ENCODE measurements at regions not wholly inside any gene's neighbourhood (a gene's known extent, or its start where the extent isn't known, plus 50 kb on each side); places are given as distances from the start of the nearest gene placed in this dataset.

- Histone ChIP-seq H3K27me3 (no peaks in the 10 kb centered on the region), H3K36me3 (no peaks in the 10 kb centered on the region), H3K27ac (no peak overlapping the region), H3K4me3 (no peak overlapping the region), H3K4me1 (ENCODE audit: low read depth) (peaks cover 4% of the 10 kb centered on the region), H3K9me3 (ENCODE audit: low read depth) (no peaks in the 10 kb centered on the region)
- DNase-seq (ENCODE audit: low read depth in 1 of 2, low spot score in 1 of 2), result no peak
- TF ChIP-seq CTCF (IDR thresholded peaks at IDR 0.05; ENCODE audit: low read depth, low read length), result no peak
Measured at GRCh38 chr4:100843910-100844309, 326.1 kb upstream of the EMCN start.

- no peak overlapping the region for H3K4me3 ChIP-seq
- peaks cover 2% of the 10 kb centered on the region for H3K9me3 ChIP-seq (ENCODE audit: low read depth)
- DNase-seq (ENCODE audit: low read depth in 1 of 2, low spot score in 1 of 2), result peak in 1 of 2 donors; percentile 65
- H3K36me3 ChIP-seq, result no peaks in the 10 kb centered on the region
- TF ChIP-seq CTCF (IDR thresholded peaks at IDR 0.05; ENCODE audit: low read depth, low read length), result no peak
- H3K4me1 ChIP-seq (ENCODE audit: low read depth), result peaks cover 11% of the 10 kb centered on the region
- no peak overlapping the region for H3K27ac ChIP-seq
- no peaks in the 10 kb centered on the region for H3K27me3 ChIP-seq
Measured at GRCh38 chr4:100842856-100843255, 325.0 kb upstream of the EMCN start.

- Histone ChIP-seq H3K27me3 (no peaks in the 10 kb centered on the region), H3K27ac (no peak overlapping the region), H3K4me3 (no peak overlapping the region), H3K36me3 (no peaks in the 10 kb centered on the region), H3K4me1 (ENCODE audit: low read depth) (peaks cover 11% of the 10 kb centered on the region), H3K9me3 (ENCODE audit: low read depth) (peaks cover 2% of the 10 kb centered on the region)
- TF ChIP-seq CTCF (IDR thresholded peaks at IDR 0.05; ENCODE audit: low read depth, low read length), result no peak
- peak in 1 of 2 donors; percentile 40 for DNase-seq (ENCODE audit: low read depth in 1 of 2, low spot score in 1 of 2)
Measured at GRCh38 chr4:100841911-100842310, 324.1 kb upstream of the EMCN start.

GRCh38 chr4:100839712-100840111 lies 321.9 kb upstream of the EMCN start:
- TF ChIP-seq CTCF (IDR thresholded peaks at IDR 0.05; ENCODE audit: low read depth, low read length), result no peak

GRCh38 chr4:100838286-100838685 lies 320.5 kb upstream of the EMCN start:
- Histone ChIP-seq H3K36me3 (no peaks in the 10 kb centered on the region), H3K9me3 (ENCODE audit: low read depth) (peaks cover 2% of the 10 kb centered on the region), H3K27ac (no peak overlapping the region), H3K27me3 (no peaks in the 10 kb centered on the region), H3K4me3 (no peak overlapping the region), H3K4me1 (ENCODE audit: low read depth) (peaks cover 7% of the 10 kb centered on the region)
- peak in 1 of 2 donors; percentile 47 for DNase-seq (ENCODE audit: low read depth in 1 of 2, low spot score in 1 of 2)
- TF ChIP-seq CTCF (IDR thresholded peaks at IDR 0.05; ENCODE audit: low read depth, low read length), result no peak

More at GRCh38 chr4:100839712-100840111, 321.9 kb upstream of the EMCN start:
- Histone ChIP-seq H3K27me3 (no peaks in the 10 kb centered on the region), H3K4me1 (ENCODE audit: low read depth) (peaks cover 7% of the 10 kb centered on the region), H3K9me3 (ENCODE audit: low read depth) (peaks cover 2% of the 10 kb centered on the region), H3K27ac (no peak overlapping the region), H3K36me3 (no peaks in the 10 kb centered on the region), H3K4me3 (no peak overlapping the region)
- no peak for DNase-seq (ENCODE audit: low read depth in 1 of 2, low spot score in 1 of 2)

GRCh38 chr4:100836929-100837328 lies 319.1 kb upstream of the EMCN start:
- Histone ChIP-seq H3K36me3 (no peaks in the 10 kb centered on the region), H3K27ac (no peak overlapping the region), H3K27me3 (no peaks in the 10 kb centered on the region), H3K4me1 (ENCODE audit: low read depth) (peaks cover 7% of the 10 kb centered on the region), H3K4me3 (no peak overlapping the region), H3K9me3 (ENCODE audit: low read depth) (peaks cover 2% of the 10 kb centered on the region)
- no peak for DNase-seq (ENCODE audit: low read depth in 1 of 2, low spot score in 1 of 2)
- no peak for TF ChIP-seq CTCF (IDR thresholded peaks at IDR 0.05; ENCODE audit: low read depth, low read length)

Measured in cardiac muscle cell (in vitro differentiated cells and primary cell).